GM18951 (cell line): ENCODE measurements at regions not wholly inside any gene's neighbourhood (a gene's known extent, or its start where the extent isn't known, plus 50 kb on each side); places are given as distances from the start of the nearest gene placed in this dataset.

Experiments used
- POLR2A ChIP-seq: IDR thresholded peaks from 4 replicates; pipeline ENCODE4 v1.6.1; 2011; ENCODE audit warnings: mild to moderate bottlenecking; ENCODE audit not compliant: insufficient read length, insufficient read depth; ENCODE audit errors: extremely low read depth
- in situ Hi-C: fragments of 300-500 bp; cut with MboI; formaldehyde crosslinking; loops from one replicate; pipeline ENCODE4 v1.12.0; 2022; ENCODE audit warnings: low sequenced_read_pairs, mixed read lengths, inconsistent platforms; ENCODE audit not compliant: unreplicated experiment

GRCh38 chr10:78363190-78363589 lies 329.5 kb downstream of the RPS24 start:
- in situ Hi-C loops = no loop called here
- TF ChIP-seq POLR2A = no peak

DNA sequence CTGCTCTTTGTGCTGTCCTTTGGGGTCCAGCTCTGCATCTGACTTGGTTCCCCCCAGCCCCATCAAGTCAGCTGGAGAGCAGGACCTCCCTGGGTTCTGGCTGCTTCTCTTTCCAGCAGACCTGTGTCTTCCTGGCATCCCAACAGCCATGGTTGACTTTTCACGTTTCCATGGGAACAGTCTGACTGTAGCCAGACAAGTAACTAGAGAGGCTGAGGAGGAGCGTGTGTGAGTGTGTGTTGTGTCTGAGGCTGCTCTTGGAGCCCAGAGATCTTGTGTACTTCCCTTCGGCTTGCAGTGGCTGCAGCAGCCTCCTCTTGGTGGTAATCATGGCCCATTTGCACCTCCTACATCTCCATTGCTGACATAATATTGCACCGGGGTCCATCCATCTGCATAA lies 332.0 kb downstream of the RPS24 start:
- in situ Hi-C loops = no loop called here
- no peak for TF ChIP-seq POLR2A

DNA sequence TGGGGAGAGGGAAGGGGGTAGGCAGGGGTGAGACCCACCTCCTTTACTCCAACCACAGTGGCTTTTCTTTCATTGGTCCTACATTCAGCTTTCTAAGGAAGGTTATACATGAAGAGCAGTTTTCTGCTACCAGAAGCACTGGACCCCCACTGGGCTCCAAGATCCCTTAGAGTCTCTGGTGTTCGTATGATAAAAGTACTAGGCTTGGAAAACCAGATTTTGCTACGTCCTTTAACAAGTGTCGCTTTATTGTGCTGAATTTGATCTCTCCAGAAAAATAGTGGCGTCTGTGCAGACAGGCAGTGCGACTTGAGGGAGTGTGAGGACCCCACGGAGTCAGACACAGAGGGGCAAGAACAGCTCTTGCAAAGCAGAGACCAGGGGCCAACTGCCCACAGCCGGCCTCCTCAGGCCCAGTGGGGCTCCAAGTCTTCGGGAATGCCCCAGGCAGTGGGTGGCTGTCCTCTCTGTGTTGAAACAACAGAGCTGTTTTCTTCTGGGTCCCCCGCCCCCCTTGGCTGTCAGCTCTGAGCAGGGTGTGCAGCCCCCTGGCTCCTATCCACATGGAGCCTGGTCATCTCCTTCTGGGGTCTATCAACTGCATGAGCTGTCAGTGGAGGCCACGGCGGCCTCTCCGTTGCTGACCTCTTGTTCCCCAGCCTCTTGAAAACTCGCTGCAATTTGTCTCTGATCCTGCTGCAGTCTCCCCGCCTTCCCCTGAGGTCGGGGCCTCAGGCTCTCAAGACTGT lies 333.2 kb downstream of the RPS24 start:
- in situ Hi-C loops = no loop called here
- TF ChIP-seq POLR2A = no peak

DNA sequence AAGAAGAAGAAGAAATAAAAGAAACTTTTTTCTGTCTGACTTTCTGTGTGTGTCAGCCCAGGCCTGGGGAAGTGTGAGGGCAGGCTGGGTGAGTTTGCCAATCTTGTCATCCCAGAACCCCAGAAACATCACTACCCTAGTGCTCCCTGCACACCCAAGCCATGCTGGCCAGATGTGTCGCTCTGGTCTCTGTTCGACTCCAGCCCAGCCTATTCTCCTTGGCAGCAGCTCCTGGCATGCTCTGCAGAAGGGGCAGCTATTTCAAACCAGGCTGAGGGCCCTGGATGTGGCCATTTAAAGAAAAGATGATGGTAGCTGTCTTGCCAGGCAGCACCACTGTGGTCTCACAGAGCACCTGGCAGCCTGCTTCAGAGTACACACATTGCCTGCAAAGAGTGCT lies 334.1 kb downstream of the RPS24 start:
- in situ Hi-C loops = no loop called here
- TF ChIP-seq POLR2A = no peak

DNA sequence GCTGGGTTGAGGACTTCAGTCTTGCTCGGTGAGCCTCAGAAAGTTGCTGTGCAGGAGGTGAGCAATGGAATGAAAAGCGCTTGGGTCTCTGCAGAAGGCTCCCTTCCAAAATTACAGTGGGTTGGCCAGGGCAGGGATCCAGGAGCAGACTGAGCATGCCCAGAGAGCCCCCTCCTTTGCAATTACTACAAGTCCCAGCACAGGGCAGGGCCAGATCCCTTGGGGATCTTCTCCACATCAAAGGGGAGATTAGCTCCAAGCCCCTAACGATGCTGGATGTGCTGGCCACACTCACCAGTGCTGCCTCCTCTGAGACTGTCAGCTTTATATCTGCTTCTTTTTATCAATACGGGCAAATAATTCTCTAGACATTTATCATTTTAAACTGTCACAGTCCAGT lies 337.5 kb downstream of the RPS24 start:
- in situ Hi-C loops = no loop called here

GRCh38 chr10:78372806-78373205 lies 339.1 kb downstream of the RPS24 start:
- no peak for TF ChIP-seq POLR2A
- in situ Hi-C loops = no loop called here

More for the DNA sequence above, 337.5 kb downstream of the RPS24 start:
- no peak for TF ChIP-seq POLR2A

- in situ Hi-C loops = no loop called here
- TF ChIP-seq POLR2A = no peak
Measured at GRCh38 chr10:78374331-78375028, 340.8 kb downstream of the RPS24 start.

DNA sequence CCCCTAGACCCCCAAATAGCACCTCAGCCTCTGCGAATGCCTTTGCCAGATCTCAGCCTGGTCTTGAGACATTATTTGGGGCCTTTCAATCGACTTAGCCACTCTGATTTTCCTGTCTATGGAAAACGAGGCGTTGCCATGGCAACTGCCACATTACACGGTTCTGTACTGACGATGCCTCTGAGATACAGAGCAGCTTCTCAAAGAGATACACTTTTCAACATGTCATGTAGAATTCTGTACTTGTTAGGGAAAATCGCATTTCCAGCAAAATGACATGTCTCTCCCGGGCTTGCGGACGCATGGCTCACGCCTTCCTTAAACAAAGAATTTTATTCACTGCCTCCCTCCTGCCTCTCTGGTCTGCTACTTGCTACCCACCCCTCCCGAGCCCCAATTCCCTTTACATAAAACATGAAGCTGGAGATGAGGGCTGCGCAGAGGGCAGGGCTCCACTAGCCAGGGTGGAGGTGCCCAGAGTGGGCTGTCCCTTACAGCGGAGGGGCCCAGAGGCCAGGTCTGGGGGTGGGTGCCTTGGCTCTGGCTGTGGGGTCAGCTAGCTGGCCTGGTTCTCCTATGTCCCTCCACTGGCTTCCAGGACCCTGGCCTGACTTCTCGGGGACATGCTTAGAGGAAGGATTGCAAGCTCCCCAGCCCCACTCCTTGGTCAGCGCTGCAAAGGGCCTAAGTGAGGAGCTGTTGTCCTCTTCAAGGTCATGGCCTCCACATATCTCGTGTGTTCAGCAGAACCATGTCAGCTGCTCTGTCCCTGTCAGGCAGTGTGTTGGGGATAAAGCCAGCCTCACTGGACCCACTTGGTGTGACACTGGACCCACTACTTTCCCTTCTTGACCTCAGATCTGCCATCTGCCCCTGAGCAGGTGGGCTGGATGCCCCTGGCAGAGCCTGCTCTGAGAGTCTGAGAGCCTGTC lies 342.5 kb downstream of the RPS24 start:
- no peak for TF ChIP-seq POLR2A
- in situ Hi-C loops = no loop called here

GRCh38 chr10:78377356-78377755 lies 343.7 kb downstream of the RPS24 start:
- no peak for TF ChIP-seq POLR2A
- in situ Hi-C loops = no loop called here

GRCh38 chr10:78378192-78378591 lies 344.5 kb downstream of the RPS24 start:
- TF ChIP-seq POLR2A = no peak
- in situ Hi-C loops = no loop called here

- no peak for TF ChIP-seq POLR2A
- in situ Hi-C loops = no loop called here
Measured at GRCh38 chr10:78381107-78381506, 347.4 kb downstream of the RPS24 start.

GRCh38 chr10:78382047-78382446 lies 348.4 kb downstream of the RPS24 start:
- TF ChIP-seq POLR2A = no peak
- in situ Hi-C loops = no loop called here

DNA sequence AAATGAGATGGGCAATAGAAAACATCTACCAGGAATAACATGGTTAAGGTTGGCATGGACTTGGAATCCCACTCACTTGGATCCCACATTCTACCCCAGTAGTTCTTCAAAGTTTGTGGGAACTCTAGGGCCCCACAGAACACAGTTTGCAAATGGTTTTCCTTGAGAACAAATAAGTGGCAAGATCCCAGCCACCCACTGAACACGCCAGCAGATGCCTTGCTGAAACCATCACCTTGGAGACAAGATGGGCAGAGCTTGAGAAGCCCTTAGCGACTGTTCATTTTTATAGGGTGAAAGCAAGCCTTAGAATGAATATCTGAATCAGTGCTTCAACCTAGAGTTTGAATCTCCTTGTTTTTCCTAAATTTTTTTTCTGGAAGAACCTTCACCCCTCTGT lies 349.1 kb downstream of the RPS24 start:
- in situ Hi-C loops = no loop called here
- TF ChIP-seq POLR2A = no peak

GRCh38 chr10:78383378-78384048 lies 349.9 kb downstream of the RPS24 start:
- in situ Hi-C loops = no loop called here
- TF ChIP-seq POLR2A = no peak
